NCI-H82 (cell line): ENCODE measurements at regions not wholly inside any gene's neighbourhood (a gene's known extent, or its start where the extent isn't known, plus 50 kb on each side); places are given as distances from the start of the nearest gene placed in this dataset.
A peak's percentile ranks its signal among the peaks of the same experiment; 100 is the strongest.

Experiments used
- DNase-seq: peaks from one replicate; lab custom pipeline; 2025; lab: John Stamatoyannopoulos, UW

DNA sequence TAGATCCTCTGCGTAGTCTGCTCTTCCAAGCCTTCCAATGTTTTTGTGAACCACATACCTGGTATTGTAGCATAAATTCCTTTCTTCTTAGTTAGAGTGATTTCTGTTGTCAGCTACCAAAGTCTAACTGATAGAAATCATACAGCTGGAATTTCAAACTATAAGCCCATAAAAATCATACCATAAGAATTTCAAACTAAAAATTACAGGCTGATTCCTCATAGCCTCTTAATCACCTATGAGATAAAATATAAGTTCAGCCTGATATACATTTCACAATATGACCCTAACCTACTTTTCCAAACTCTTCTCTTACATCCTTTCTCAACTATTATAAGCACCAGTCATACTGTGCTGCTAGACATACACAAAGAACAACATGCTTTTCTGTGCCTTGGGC is 64.8 kb downstream of the PTHLH start:
- DNase-seq, result no peak

DNA sequence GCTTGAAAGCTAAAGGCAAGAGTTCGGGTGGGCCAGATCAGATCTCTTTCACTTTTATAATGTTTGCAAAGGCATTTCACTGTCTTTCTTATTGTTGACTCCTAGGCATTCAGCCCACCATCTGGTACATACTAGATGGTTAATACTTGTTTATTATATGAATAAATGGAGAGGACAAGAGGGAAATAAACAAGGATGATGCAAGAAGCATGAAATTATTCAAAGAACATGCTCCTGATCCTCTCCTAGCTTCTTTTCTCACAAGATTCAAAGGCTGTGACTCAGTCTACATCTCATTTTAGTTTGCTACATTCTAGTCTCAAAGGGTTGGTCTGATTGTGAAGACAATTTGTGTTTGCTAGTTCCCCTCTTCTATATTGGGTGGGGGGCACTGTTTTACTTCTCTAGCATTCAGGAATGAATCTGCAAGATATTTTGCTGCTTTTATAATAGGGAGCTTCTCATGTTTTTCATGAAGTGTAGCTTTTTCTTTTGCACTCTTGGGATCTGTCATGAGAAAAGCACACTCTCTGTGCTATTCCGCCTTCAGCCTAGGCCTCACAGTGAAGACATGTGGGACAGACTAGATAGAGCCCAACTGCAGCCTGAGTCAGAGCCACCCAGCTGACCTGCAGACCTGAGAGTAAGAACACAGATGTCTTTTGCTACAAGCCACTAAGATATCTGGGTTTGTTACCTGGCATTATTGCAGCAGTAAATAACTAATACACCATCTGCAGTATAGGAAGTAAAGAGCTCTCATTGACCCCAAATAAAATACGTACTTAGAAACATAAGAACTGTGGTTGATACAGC is 65.7 kb downstream of the PTHLH start:
- no peak for DNase-seq

GRCh38 chr12:27906127-27906500 is 66.4 kb downstream of the PTHLH start:
- DNase-seq, result no peak

DNA sequence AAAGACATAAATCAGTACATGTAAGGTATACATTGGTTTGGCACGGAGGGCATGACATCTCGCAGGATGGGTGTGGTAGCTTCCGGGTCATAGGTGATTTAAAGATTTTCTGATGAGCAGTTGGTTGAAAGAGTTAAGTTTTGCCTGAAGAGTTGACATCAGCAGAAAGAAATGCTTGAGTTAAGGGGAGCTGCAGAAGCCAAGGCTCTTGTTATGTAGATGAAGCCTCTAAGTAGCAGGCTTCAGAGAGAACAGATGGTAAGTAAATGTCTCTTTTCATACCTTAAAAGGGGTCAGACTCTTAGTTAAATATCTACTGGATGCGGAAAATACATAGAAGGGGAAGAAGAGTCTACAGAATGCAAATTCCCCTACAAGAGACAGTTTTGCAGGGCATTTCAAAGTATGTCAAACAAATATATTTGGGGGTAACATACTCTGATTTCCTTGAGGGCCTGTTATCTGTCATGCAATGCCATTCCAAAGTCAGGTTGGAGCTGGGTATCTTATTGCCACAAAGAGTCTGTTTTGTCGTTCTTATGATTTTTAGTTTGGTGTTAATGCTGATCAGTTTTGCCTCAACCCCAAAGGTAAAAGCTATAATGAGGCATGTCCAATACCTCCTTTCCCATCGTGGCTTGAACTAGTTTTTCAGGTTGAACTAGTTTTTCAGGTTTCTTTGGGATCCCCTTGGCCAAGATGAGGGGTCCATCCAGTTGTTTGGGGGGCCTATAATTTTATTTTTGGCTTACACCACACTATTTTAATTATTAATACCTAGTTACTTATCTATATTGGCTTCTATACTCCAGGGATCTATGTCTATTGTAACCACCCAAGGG is 67.0 kb downstream of the PTHLH start:
- no peak for DNase-seq

- no peak for DNase-seq
Measured at GRCh38 chr12:27902651-27903050, 69.9 kb downstream of the PTHLH start.

DNA sequence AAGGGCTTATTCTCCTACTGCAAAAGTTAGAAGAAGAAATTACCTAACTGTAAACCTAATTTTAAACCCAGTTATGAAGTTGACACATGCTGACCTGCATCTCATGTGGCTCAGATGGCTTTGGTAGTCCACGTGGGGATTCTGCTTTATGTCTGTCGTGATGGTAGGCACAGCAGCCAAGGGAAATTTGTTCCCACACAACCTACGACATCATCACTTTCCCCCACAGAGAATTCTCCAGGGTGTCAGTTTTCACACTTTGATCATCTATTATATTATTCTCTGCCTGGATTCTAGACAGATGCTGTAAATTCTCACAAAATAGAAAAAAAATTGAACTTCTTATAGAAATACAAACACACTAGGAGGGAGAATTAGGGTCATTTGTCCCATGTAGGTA is 70.6 kb downstream of the PTHLH start:
- DNase-seq, result no peak

- DNase-seq, result no peak
Measured at GRCh38 chr12:27900920-27901879, 71.3 kb downstream of the PTHLH start.

- DNase-seq, result peak; percentile 85
Measured at GRCh38 chr12:27899151-27899661, 73.3 kb downstream of the PTHLH start.

DNA sequence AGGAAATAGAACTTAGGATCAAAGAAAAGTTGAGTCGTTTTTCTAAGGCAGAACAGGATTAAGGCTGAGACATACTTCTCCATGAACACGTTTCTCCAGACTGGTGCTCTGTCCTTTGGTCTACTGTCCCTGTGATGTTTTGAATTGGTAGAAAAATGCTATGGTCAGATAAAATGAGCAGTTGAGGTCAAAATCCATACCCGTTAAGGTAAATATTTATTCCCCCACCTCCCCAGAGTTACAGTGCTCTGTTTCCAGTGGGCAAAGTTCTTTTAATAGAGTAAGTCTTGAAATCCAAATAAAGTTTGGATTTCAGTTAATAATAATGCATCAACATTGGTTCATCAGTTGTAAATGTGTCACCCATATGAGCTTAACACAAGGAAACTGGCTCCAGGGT is 74.5 kb downstream of the PTHLH start:
- no peak for DNase-seq

- no peak for DNase-seq
Measured at GRCh38 chr12:27896419-27896990, 76.0 kb downstream of the PTHLH start.

- no peak for DNase-seq
Measured at GRCh38 chr12:27894309-27894708, 78.2 kb downstream of the PTHLH start.

DNA sequence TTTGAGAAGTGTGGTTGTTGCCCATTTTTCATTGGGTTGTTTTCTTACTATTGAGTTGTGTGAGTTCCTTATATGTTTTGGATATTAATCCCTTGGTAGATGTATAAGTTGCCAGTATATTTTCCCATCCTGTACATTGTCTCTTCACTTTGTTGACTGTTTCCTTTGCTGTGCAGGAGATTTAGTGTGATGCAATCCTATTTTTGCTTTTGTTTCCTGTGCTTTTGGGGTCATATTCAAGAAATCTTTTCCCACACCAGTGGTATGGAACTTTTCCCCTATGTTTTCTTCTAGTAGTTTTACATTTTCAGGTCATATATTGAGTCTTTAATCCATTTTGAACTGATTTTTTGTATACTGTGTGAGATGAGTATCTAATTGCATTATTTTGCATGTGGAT is 92.8 kb downstream of the PTHLH start:
- DNase-seq, result no peak

DNA sequence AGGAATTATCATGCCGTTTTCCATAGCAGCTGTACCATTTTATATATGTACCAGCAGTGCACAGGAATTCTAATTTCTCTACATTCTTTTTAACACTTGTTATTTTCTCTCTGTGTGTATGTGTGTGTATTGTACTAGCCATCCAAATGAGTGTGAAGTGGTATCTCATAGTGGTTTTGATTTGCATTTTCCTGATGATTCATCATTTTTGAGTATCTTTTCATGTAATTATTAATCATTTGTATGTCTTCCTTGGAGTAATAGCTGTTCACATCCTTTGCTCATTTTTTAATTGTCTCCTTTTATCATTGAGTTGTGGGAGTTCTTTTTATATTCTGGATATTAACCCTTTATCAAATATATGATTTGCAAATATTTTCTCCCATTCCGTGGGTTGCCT is 95.6 kb upstream of the MANSC4 start:
- DNase-seq, result no peak

DNA sequence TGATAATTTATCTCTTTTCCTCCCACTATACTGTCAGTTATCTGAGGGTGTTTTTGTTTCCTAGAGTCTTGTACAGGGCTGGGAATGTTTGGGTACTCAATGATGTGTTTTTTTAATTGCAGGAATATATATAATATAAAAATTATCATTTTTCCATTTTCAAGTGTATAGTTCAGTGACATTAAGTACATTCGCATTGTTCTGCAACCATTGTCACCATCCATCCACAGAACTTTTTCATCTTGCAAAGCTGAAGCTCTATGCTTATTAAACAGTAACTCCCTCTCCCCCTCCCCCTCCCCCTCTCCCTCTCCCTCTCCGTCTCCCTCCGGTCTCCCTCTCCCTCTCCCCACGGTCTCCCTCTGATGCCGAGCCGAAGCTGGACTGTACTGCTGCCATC is 93.0 kb upstream of the MANSC4 start:
- no peak for DNase-seq

DNA sequence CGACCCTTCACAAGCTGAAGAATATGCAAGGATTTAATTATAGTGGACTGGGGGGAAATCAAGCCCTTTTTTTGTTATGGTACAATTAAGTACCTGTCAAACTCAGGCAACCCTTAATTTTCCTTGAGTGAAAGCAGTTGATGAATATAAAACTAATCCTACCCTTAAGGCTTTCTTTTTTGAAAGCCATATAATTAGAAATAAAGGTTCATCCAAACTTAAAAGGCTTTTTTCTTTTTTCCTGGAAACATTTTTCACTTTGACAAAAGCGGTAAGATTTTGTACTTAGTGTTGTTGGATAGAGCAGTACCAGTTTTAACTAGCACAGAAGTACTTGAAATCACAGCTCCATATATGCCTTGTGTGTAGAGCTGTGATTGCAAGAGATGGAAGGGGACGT is 91.9 kb upstream of the MANSC4 start:
- no peak for DNase-seq

DNA sequence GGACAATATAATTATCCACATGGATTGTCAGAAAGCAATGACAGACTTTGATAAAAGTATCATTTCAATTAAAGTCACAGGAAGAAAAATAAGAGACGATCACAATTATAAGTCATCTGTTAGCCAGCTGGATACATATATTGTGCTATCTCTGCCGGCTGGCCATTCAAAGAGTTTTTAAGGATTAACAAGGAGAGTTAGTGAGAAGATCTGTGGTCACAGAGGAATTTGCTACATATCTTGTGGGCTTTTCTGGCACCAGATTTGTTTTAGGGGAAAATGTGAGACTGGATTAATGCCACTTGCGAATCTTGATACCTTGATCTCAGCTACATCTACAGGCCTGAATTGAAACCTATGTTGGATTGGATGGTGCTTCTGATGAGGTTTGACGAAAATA is 90.9 kb upstream of the MANSC4 start:
- DNase-seq, result no peak

DNA sequence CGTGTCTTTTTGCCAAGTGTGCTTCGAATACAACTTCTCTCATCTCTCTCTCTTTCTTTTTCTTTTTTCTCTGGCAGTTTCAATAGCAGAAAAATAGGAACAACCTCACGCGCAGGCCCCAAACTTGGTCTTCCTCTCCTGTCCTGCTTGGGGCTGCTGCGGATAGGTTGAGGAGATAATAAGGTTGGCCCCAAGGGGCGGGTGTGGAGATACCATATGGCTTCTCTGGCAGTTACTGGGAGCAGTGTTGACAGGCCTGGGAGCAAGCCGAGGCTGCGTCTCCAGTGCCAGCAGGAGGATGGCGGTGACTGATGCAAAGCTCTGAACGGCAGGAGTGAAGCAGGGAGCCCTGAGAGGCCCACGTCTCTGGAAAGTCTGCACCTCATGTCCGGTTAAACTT is 89.5 kb upstream of the MANSC4 start:
- peak; percentile 88 for DNase-seq

GRCh38 chr12:27868139-27868538 is 88.1 kb upstream of the MANSC4 start:
- DNase-seq, result no peak

GRCh38 chr12:27866373-27867101 is 86.5 kb upstream of the MANSC4 start:
- peak; percentile 73 for DNase-seq

- no peak for DNase-seq
Measured at GRCh38 chr12:27865421-27865820, 85.4 kb upstream of the MANSC4 start.

DNA sequence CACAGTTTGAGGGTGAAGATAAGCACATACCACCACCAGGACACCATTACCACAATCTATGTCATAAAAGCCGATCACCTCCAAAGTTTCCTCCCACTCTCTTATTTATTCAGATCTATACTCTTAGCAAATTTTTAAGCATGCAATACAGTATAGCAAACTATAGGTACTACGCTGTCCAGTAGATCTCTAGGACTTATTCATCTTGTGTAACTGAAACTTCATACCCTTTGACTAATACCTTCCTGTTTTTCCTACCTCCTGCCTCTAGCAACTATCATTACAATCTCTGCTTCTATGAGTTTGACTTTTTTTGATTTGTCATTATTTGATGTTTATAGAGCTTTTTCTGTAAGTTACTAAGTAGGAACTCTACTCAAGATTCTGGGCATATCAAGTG is 84.5 kb upstream of the MANSC4 start:
- no peak for DNase-seq
